ENCODE measurements at regions not wholly inside any gene's neighbourhood (a gene's known extent, or its start where the extent isn't known, plus 50 kb on each side); places are given as distances from the start of the nearest gene placed in this dataset.

DNA sequence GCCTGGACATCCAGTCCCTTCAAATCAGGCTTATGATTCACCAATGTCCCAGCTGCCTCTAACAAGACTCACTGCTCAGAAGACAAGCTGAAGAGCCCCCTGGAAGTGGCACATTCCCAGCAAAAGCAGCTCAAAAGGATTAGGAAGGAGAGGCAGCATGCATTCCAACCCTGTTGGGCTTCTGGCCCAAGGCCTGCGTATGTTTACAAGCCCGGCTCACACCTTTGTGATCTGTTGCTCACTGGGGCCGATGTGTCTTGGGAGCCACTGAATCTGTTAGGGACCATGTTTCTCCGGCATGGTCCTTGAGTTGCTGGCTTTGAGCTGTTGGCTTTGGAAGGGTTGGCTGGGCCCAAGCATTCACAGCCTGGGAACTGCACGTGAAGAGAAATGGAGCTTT, 81.2 kb upstream of the C1orf174 start:
- TF ChIP-seq POLR2AphosphoS5 (IDR thresholded peaks at IDR 0.05) (no peak), EP300 (IDR thresholded peaks at IDR 0.05) (no peak), POLR2A (IDR thresholded peaks at IDR 0.05; ENCODE audit: low read depth) (no peak)
- TF ChIP-seq, protein P1, sequence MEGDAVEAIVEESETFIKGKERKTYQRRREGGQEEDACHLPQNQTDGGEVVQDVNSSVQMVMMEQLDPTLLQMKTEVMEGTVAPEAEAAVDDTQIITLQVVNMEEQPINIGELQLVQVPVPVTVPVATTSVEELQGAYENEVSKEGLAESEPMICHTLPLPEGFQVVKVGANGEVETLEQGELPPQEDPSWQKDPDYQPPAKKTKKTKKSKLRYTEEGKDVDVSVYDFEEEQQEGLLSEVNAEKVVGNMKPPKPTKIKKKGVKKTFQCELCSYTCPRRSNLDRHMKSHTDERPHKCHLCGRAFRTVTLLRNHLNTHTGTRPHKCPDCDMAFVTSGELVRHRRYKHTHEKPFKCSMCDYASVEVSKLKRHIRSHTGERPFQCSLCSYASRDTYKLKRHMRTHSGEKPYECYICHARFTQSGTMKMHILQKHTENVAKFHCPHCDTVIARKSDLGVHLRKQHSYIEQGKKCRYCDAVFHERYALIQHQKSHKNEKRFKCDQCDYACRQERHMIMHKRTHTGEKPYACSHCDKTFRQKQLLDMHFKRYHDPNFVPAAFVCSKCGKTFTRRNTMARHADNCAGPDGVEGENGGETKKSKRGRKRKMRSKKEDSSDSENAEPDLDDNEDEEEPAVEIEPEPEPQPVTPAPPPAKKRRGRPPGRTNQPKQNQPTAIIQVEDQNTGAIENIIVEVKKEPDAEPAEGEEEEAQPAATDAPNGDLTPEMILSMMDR (IDR thresholded peaks at IDR 0.05) = no peak
- WGBS = 57% methylated on average over 5 of the region's 5 CpGs
- intact Hi-C loops (cut with DNase I) = no loop called here

DNA sequence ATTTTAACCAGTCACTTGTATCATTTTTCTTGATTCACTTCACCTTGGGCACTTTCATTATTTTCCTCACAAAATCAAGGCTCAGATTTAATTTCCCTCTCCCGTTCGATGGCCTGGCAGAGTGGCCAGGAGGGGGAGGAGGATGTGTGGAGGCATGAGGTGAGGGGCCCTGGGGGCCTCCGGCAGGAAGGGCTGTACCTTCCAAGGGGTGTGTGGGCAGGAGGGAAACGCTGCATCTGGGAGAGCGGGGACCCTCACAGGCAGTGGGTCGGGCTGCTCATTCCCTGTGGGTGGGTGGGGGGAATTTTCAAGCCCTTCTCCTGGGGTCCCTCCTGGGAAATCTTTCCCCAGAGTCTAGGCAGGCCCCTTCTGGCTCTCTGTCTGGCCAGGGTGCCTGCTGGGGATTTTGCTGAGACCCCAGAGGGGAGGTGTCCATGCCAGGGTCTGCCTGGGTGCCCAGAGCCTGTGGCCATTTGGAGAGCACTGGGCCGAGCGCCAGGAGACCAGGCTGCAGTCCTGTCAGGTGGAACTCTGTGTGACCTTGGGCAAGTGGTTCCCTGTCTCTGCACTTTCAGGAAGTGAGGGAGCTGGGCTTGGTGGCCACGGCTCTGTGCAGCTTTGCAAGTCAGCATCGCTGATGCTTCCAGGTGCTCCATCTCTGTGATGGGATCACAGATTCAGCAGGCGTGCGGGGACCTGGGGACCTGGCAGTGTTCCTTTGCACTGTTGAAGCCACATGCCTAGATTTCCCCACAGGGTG, 81.9 kb upstream of the C1orf174 start:
- TF ChIP-seq, protein P1 (IDR thresholded peaks at IDR 0.05) = no peak
- no peak for TF ChIP-seq EP300 (IDR thresholded peaks at IDR 0.05)
- TF ChIP-seq POLR2A (IDR thresholded peaks at IDR 0.05; ENCODE audit: low read depth) = no peak
- TF ChIP-seq POLR2AphosphoS5 (IDR thresholded peaks at IDR 0.05) = no peak
- H3K27me3 ChIP-seq = peaks cover 0 to 60% (median 0%) of the 10 kb centered on the region in 4 donors
- H3K4me3 ChIP-seq = no peak overlapping the region
- H3K4me1 ChIP-seq = no peaks in the 10 kb centered on the region
- H3K36me3 ChIP-seq = no peaks in the 10 kb centered on the region
- 46% methylated on average over 10 of the region's 12 CpGs for WGBS
- no peak overlapping the region for H3K27ac ChIP-seq (replicated peaks in 1 of 4)
- no peak for DNase-seq (ENCODE audit: extremely low spot score)
- intact Hi-C loops (cut with DNase I) = no loop called here
- H3K9me3 ChIP-seq = no peaks in the 10 kb centered on the region

More for the DNA sequence above, 81.2 kb upstream of the C1orf174 start:
- DNase-seq (ENCODE audit: extremely low spot score) = no peak
- peaks cover 0 to 60% (median 0%) of the 10 kb centered on the region in 4 donors for H3K27me3 ChIP-seq
- no peaks in the 10 kb centered on the region for H3K36me3 ChIP-seq
- no peak overlapping the region for H3K4me3 ChIP-seq
- no peaks in the 10 kb centered on the region for H3K4me1 ChIP-seq
- no peak overlapping the region for H3K27ac ChIP-seq (replicated peaks in 1 of 4)
- no peaks in the 10 kb centered on the region for H3K9me3 ChIP-seq

DNA sequence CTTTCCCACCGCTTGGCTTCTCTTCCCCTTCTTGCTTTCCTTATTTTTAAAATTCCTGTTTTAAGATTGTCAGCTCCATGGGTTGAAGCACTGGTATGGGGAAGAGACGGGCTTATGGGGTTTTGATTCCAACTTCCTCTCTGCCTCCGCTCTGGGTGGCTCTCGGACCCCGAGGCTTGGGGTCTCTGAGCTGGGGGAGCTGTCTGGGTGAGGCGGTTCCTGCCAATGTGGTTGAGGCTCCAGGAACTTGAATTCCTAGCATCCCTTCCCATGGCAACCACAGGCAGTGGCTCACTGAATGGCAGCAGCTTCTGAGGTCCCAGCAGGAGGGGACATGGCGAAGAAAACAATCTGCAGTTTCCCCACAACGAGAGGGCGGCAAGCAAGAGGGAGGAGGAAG, 83.1 kb upstream of the C1orf174 start:
- no peaks in the 10 kb centered on the region for H3K4me1 ChIP-seq
- no peak overlapping the region for H3K27ac ChIP-seq (replicated peaks in 1 of 4)
- no peak for TF ChIP-seq EP300 (IDR thresholded peaks at IDR 0.05)
- no peak for TF ChIP-seq POLR2A (IDR thresholded peaks at IDR 0.05; ENCODE audit: low read depth)
- TF ChIP-seq, protein P1 (IDR thresholded peaks at IDR 0.05) = no peak
- TF ChIP-seq POLR2AphosphoS5 (IDR thresholded peaks at IDR 0.05) = no peak
- no peak for DNase-seq (ENCODE audit: extremely low spot score)
- 67% methylated on average over 9 of the region's 9 CpGs for WGBS
- H3K27me3 ChIP-seq = peaks cover 0 to 58% (median 0%) of the 10 kb centered on the region in 4 donors
- no peaks in the 10 kb centered on the region for H3K9me3 ChIP-seq
- H3K4me3 ChIP-seq = no peak overlapping the region
- H3K36me3 ChIP-seq = no peaks in the 10 kb centered on the region
- intact Hi-C loops (cut with DNase I) = no loop called here

DNA sequence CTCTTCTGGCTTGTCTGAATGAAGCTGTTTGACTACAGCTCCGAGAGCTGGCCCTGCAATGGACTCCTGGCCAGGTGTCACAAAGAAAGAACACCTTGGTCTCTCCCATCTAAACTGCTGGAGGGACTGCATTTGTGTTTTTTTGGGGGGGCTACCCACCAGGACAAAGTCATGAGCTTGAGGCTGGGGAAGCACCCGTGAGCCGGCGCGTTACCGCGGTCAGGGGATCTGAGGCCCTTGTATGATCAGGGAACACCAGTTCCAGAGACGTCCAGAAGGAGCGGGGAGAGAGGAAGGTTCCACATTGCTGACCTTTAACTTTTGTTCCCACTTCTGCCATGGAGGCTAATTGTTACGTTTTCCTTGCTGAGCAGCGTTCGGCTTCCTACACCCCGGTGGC, 84.5 kb upstream of the C1orf174 start:
- Histone ChIP-seq H3K27ac (replicated peaks in 1 of 4) (no peak overlapping the region), H3K9me3 (no peaks in the 10 kb centered on the region), H3K36me3 (no peaks in the 10 kb centered on the region), H3K27me3 (peaks cover 0 to 44% (median 0%) of the 10 kb centered on the region in 4 donors), H3K4me1 (no peaks in the 10 kb centered on the region), H3K4me3 (no peak overlapping the region)
- DNase-seq (ENCODE audit: extremely low spot score) = no peak
- TF ChIP-seq EP300 (IDR thresholded peaks at IDR 0.05) (no peak), POLR2A (IDR thresholded peaks at IDR 0.05; ENCODE audit: low read depth) (no peak), POLR2AphosphoS5 (IDR thresholded peaks at IDR 0.05) (no peak)
- TF ChIP-seq, protein P1 (IDR thresholded peaks at IDR 0.05) = no peak
- WGBS = 82% methylated on average over 13 of the region's 13 CpGs
- intact Hi-C loops (cut with DNase I) = no loop called here
